ENCODE measurements at regions not wholly inside any gene's neighbourhood (a gene's known extent, or its start where the extent isn't known, plus 50 kb on each side); places are given as distances from the start of the nearest gene placed in this dataset.
"Not testable (repeated sequence)": the region's sequence is repeated elsewhere in the genome, so short reads cannot be mapped to it uniquely, and the experiment has no call there.

DNA sequence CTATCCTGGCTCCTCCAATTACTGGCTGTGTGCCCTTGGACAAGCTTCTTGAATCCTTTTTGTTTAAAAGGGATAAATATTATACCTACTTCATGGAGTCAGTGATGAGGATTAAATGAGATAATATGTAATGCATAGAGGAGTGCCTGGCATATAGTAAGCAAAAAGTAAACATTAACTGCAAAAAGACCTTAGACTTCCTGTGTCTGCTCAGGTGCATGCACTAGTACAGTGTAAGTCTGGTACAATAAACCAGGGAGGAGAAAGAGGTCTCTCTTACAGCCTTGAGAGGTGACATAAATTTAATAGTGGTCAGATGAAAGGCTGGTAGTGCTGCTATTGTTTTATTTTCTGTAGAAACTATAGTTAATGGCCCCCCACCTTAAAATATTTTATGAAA lies 305.2 kb upstream of the MIS18BP1 start:
- no TSS peak for BruUV-seq (replicated peaks)
- H3K9me3 ChIP-seq (ENCODE audit: low read depth, low read length, poor library complexity, severe bottlenecking): peaks cover 4% of the 10 kb centered on the region
- ChIA-PET CTCF (no interaction called here), POLR2A (ENCODE audit: low non-redundant PET) (no interaction called here)
- H3K36me3 ChIP-seq (ENCODE audit: insufficient read depth, low read length, poor library complexity, severe bottlenecking): no peaks in the 10 kb centered on the region
- no peak overlapping the region for H3K4me3 ChIP-seq (ENCODE audit: low read depth, low read length, poor library complexity, severe bottlenecking)
- intact Hi-C loops (cut with micrococcal nuclease; ENCODE audit: unreplicated experiment): no loop called here
- H3K27me3 ChIP-seq (replicated peaks; ENCODE audit: insufficient read depth, low read depth, low read length, poor library complexity): no peaks in the 10 kb centered on the region
- no peak for DNase-seq (ENCODE audit: low spot score)
- no peak overlapping the region for H3K27ac ChIP-seq (ENCODE audit: low read depth, low read length, poor library complexity, severe bottlenecking)
- no peaks in the 10 kb centered on the region for H3K4me1 ChIP-seq (ENCODE audit: insufficient read depth, low read length, poor library complexity, severe bottlenecking)
- TF ChIP-seq EZH2 (IDR thresholded peaks at IDR 0.05; ENCODE audit: borderline replicate concordance, low read depth, low read length, poor library complexity, severe bottlenecking): no peak
- TF ChIP-seq, protein P1, sequence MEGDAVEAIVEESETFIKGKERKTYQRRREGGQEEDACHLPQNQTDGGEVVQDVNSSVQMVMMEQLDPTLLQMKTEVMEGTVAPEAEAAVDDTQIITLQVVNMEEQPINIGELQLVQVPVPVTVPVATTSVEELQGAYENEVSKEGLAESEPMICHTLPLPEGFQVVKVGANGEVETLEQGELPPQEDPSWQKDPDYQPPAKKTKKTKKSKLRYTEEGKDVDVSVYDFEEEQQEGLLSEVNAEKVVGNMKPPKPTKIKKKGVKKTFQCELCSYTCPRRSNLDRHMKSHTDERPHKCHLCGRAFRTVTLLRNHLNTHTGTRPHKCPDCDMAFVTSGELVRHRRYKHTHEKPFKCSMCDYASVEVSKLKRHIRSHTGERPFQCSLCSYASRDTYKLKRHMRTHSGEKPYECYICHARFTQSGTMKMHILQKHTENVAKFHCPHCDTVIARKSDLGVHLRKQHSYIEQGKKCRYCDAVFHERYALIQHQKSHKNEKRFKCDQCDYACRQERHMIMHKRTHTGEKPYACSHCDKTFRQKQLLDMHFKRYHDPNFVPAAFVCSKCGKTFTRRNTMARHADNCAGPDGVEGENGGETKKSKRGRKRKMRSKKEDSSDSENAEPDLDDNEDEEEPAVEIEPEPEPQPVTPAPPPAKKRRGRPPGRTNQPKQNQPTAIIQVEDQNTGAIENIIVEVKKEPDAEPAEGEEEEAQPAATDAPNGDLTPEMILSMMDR (conservative IDR thresholded peaks at IDR 0.05; ENCODE audit: low read depth, low read length): no peak

- intact Hi-C loops (cut with micrococcal nuclease; ENCODE audit: unreplicated experiment): no loop called here
- POLR2A ChIA-PET (ENCODE audit: low non-redundant PET): no interaction called here
- H3K27me3 ChIP-seq (replicated peaks; ENCODE audit: insufficient read depth, low read depth, low read length, poor library complexity): no peaks in the 10 kb centered on the region
- H3K4me3 ChIP-seq (ENCODE audit: low read depth, low read length, poor library complexity, severe bottlenecking): no peak overlapping the region
- CTCF ChIA-PET: no interaction called here
- no peak for DNase-seq (ENCODE audit: low spot score)
- no peaks in the 10 kb centered on the region for H3K36me3 ChIP-seq (ENCODE audit: insufficient read depth, low read length, poor library complexity, severe bottlenecking)
- no peak overlapping the region for H3K27ac ChIP-seq (ENCODE audit: low read depth, low read length, poor library complexity, severe bottlenecking)
- TF ChIP-seq EZH2 (IDR thresholded peaks at IDR 0.05; ENCODE audit: borderline replicate concordance, low read depth, low read length, poor library complexity, severe bottlenecking): no peak
- TF ChIP-seq, protein P1 (conservative IDR thresholded peaks at IDR 0.05; ENCODE audit: low read depth, low read length): no peak
- no peaks in the 10 kb centered on the region for H3K4me1 ChIP-seq (ENCODE audit: insufficient read depth, low read length, poor library complexity, severe bottlenecking)
- no TSS peak for BruUV-seq (replicated peaks)
- H3K9me3 ChIP-seq (ENCODE audit: low read depth, low read length, poor library complexity, severe bottlenecking): no peaks in the 10 kb centered on the region
Observed at GRCh38 chr14:45553981-45554380, 301.0 kb upstream of the MIS18BP1 start.

GRCh38 chr14:45551240-45551820 lies 298.3 kb upstream of the MIS18BP1 start:
- not testable (repeated sequence) for DNase-seq (ENCODE audit: low spot score); H3K4me3 ChIP-seq (ENCODE audit: low read depth, low read length, poor library complexity, severe bottlenecking)

GRCh38 chr14:45531022-45531421 lies 278.0 kb upstream of the MIS18BP1 start:
- H3K27ac ChIP-seq (ENCODE audit: low read depth, low read length, poor library complexity, severe bottlenecking): no peak overlapping the region
- TF ChIP-seq, protein P1 (conservative IDR thresholded peaks at IDR 0.05; ENCODE audit: low read depth, low read length): no peak
- TF ChIP-seq EZH2 (IDR thresholded peaks at IDR 0.05; ENCODE audit: borderline replicate concordance, low read depth, low read length, poor library complexity, severe bottlenecking): no peak
- H3K36me3 ChIP-seq (ENCODE audit: insufficient read depth, low read length, poor library complexity, severe bottlenecking): no peaks in the 10 kb centered on the region
- BruUV-seq (replicated peaks): no TSS peak
- CTCF ChIA-PET: no interaction called here
- DNase-seq (ENCODE audit: low spot score): no peak
- H3K4me1 ChIP-seq (ENCODE audit: insufficient read depth, low read length, poor library complexity, severe bottlenecking): no peaks in the 10 kb centered on the region
- intact Hi-C loops (cut with micrococcal nuclease; ENCODE audit: unreplicated experiment): no loop called here
- H3K9me3 ChIP-seq (ENCODE audit: low read depth, low read length, poor library complexity, severe bottlenecking): no peaks in the 10 kb centered on the region
- H3K27me3 ChIP-seq (replicated peaks; ENCODE audit: insufficient read depth, low read depth, low read length, poor library complexity): no peaks in the 10 kb centered on the region
- POLR2A ChIA-PET (ENCODE audit: low non-redundant PET): no interaction called here
- no peak overlapping the region for H3K4me3 ChIP-seq (ENCODE audit: low read depth, low read length, poor library complexity, severe bottlenecking)

More at GRCh38 chr14:45551240-45551820, 298.3 kb upstream of the MIS18BP1 start:
- H3K27ac ChIP-seq (ENCODE audit: low read depth, low read length, poor library complexity, severe bottlenecking); H3K27me3 ChIP-seq (replicated peaks; ENCODE audit: insufficient read depth, low read depth, low read length, poor library complexity); BruUV-seq (replicated peaks); H3K4me1 ChIP-seq (ENCODE audit: insufficient read depth, low read length, poor library complexity, severe bottlenecking); H3K36me3 ChIP-seq (ENCODE audit: insufficient read depth, low read length, poor library complexity, severe bottlenecking); CTCF ChIA-PET; H3K9me3 ChIP-seq (ENCODE audit: low read depth, low read length, poor library complexity, severe bottlenecking); POLR2A ChIA-PET (ENCODE audit: low non-redundant PET); intact Hi-C loops (cut with micrococcal nuclease; ENCODE audit: unreplicated experiment): not testable (repeated sequence)

Data from A673 (cell line).